ENCODE measurements at regions not wholly inside any gene's neighbourhood (a gene's known extent, or its start where the extent isn't known, plus 50 kb on each side); places are given as distances from the start of the nearest gene placed in this dataset.

- H3K4me1 ChIP-seq (ENCODE audit: control insufficient read depth in 1 of 2, insufficient read depth in 2 of 2, low read depth in 1 of 2, low read length in 1 of 2), result peaks cover 0 to 12% of the 10 kb centered on the region in 2 experiments; a peak in 2 of 4 replicates
- H3K27ac ChIP-seq (ENCODE audit: low read depth in 2 of 2, low read length in 1 of 2), result no peak overlapping the region
- H3K9ac ChIP-seq, result no peak overlapping the region
- POLR2A ChIA-PET, result no interaction called here
- no peak overlapping the region for H2AFZ ChIP-seq (ENCODE audit: low read depth)
- CTCF ChIA-PET, result interaction anchor here (0.9 to 2.4 kb wide), 2 partner anchors 102 to 107 kb away, joined by 3 to 14 read pairs; no protein-coding TSS in a partner anchor
- H3K79me2 ChIP-seq (ENCODE audit: insufficient read depth), result no peaks in the 10 kb centered on the region
- WGBS (ENCODE audit: low lambda C conversion rate), result 52% methylated on average over 5 of the region's 6 CpGs
- peaks cover 4% of the 10 kb centered on the region; the same call in 1 of the 2 replicates for H3K27me3 ChIP-seq (ENCODE audit: insufficient read depth)
- TF ChIP-seq MEF2A (IDR thresholded peaks at IDR 0.05; ENCODE audit: borderline replicate concordance, low read depth) (no peak), USF2 (IDR thresholded peaks at IDR 0.05; ENCODE audit: borderline replicate concordance, low read depth, low read length) (no peak), IRF3 (IDR thresholded peaks at IDR 0.05; ENCODE audit: low read depth, low read length) (no peak), FOSL2 (IDR thresholded peaks at IDR 0.05; ENCODE audit: borderline replicate concordance, low read depth) (no peak), FOXM1 (IDR thresholded peaks at IDR 0.05; ENCODE audit: low read depth) (no peak), TEAD4 (IDR thresholded peaks at IDR 0.05; ENCODE audit: borderline replicate concordance, insufficient read depth) (no peak), PBX3 (IDR thresholded peaks at IDR 0.05) (no peak), RAD21 (IDR thresholded peaks at IDR 0.05; ENCODE audit: low read length) (no peak), POLR2AphosphoS5 (IDR thresholded peaks at IDR 0.05; ENCODE audit: low read depth, low read length) (no peak), GATA2 (CRISPR knock-in tag; IDR thresholded peaks at IDR 0.05) (no peak), MAX (IDR thresholded peaks at IDR 0.05; ENCODE audit: low read depth) (no peak), SIN3A (IDR thresholded peaks at IDR 0.05; ENCODE audit: borderline replicate concordance, low read depth, low read length) (no peak), REST (IDR thresholded peaks at IDR 0.05; ENCODE audit: low read depth, low read length) (no peak), ZBTB33 (IDR thresholded peaks at IDR 0.05; ENCODE audit: borderline replicate concordance, low read depth) (no peak), CHD2 (IDR thresholded peaks at IDR 0.05; ENCODE audit: low read length, partially characterized antibody) (no peak), NRF1 (IDR thresholded peaks at IDR 0.05; ENCODE audit: low read depth, low read length) (no peak), ELF1 (IDR thresholded peaks at IDR 0.05) (no peak)
- no peak overlapping the region for H3K4me2 ChIP-seq
- no peak for DNase-seq
- H3K9me3 ChIP-seq, result no peaks in the 10 kb centered on the region
- no peaks in the 10 kb centered on the region for H4K20me1 ChIP-seq (ENCODE audit: insufficient read depth)
- H3K36me3 ChIP-seq (replicated peaks in 1 of 2; ENCODE audit: control insufficient read depth in 1 of 2, insufficient read depth in 2 of 2, low read length in 1 of 2), result no peaks in the 10 kb centered on the region
- H3F3A ChIP-seq (replicated peaks; ENCODE audit: insufficient read depth), result no peaks in the 10 kb centered on the region
- no peaks in the 10 kb centered on the region for H3K9me2 ChIP-seq
- no peak overlapping the region for H3K4me3 ChIP-seq (ENCODE audit: low read depth in 2 of 2, low read length in 1 of 2)
Measured at GRCh38 chr3:194999491-194999890, 271.5 kb downstream of the XXYLT1 start.
